ENCODE measurements at regions not wholly inside any gene's neighbourhood (a gene's known extent, or its start where the extent isn't known, plus 50 kb on each side); places are given as distances from the start of the nearest gene placed in this dataset.

- Mint-ChIP-seq H3K27ac (peak overlapping the region in 2 of 6 donors; percentile 26 to 60), H3K9me3 (no peaks in the 10 kb centered on the region), H3K4me1 (peaks cover 14 to 35% (median 29%) of the 10 kb centered on the region in 3 donors), H3K27me3 (peaks cover 0 to 5% (median 0%) of the 10 kb centered on the region in 3 donors), H3K36me3 (no peaks in the 10 kb centered on the region), H3K4me3 (no peak overlapping the region)
- ATAC-seq (ENCODE audit: low read depth in 2 of 2), result no peak
- no peak for DNase-seq
Observed at GRCh38 chr2:59882279-59882678, 671.2 kb downstream of the BCL11A start.

- ATAC-seq (ENCODE audit: low read depth in 2 of 2), result no peak
Observed at GRCh38 chr2:59881218-59881617, 672.2 kb downstream of the BCL11A start.

GRCh38 chr2:59879700-59880131 is 673.7 kb downstream of the BCL11A start:
- H3K36me3 Mint-ChIP-seq, result no peaks in the 10 kb centered on the region
- peaks cover 0 to 5% (median 0%) of the 10 kb centered on the region in 3 donors for H3K27me3 Mint-ChIP-seq
- ATAC-seq (ENCODE audit: low read depth in 2 of 2) (no peak), DNase-seq (no peak)
- peaks cover 9 to 10% (median 9%) of the 10 kb centered on the region in 3 donors for H3K4me1 Mint-ChIP-seq
- peak overlapping the region in 1 of 8 donors; percentile 22 for H3K4me3 Mint-ChIP-seq
- no peaks in the 10 kb centered on the region for H3K9me3 Mint-ChIP-seq
- H3K27ac Mint-ChIP-seq, result peak overlapping the region in 2 of 6 donors; percentile 5 to 82

More at GRCh38 chr2:59881218-59881617, 672.2 kb downstream of the BCL11A start:
- Mint-ChIP-seq H3K27me3 (peaks cover 0 to 5% (median 0%) of the 10 kb centered on the region in 3 donors), H3K9me3 (no peaks in the 10 kb centered on the region), H3K27ac (peak overlapping the region in 3 of 6 donors; percentile 9 to 73 (median 33)), H3K4me3 (peak overlapping the region in 1 of 8 donors; percentile 1), H3K4me1 (peaks cover 9 to 24% (median 18%) of the 10 kb centered on the region in 3 donors), H3K36me3 (no peaks in the 10 kb centered on the region)
- no peak for DNase-seq

- H3K36me3 Mint-ChIP-seq, result no peaks in the 10 kb centered on the region
- DNase-seq, result no peak
- H3K27ac Mint-ChIP-seq, result no peak overlapping the region
- peaks cover 0 to 10% (median 0%) of the 10 kb centered on the region in 3 donors for H3K4me1 Mint-ChIP-seq
- no peaks in the 10 kb centered on the region for H3K9me3 Mint-ChIP-seq
- no peak overlapping the region for H3K4me3 Mint-ChIP-seq
- H3K27me3 Mint-ChIP-seq, result peaks cover 0 to 5% (median 0%) of the 10 kb centered on the region in 3 donors
- no peak for ATAC-seq (ENCODE audit: low read depth in 2 of 2)
Observed at GRCh38 chr2:59875836-59876235, 677.6 kb downstream of the BCL11A start.

- Mint-ChIP-seq H3K4me3 (no peak overlapping the region), H3K4me1 (peaks cover 0 to 10% (median 0%) of the 10 kb centered on the region in 3 donors), H3K27ac (no peak overlapping the region), H3K9me3 (no peaks in the 10 kb centered on the region), H3K27me3 (peaks cover 0 to 5% (median 0%) of the 10 kb centered on the region in 3 donors), H3K36me3 (no peaks in the 10 kb centered on the region)
- DNase-seq (no peak), ATAC-seq (ENCODE audit: low read depth in 2 of 2) (no peak)
Observed at GRCh38 chr2:59874971-59875755, 678.3 kb downstream of the BCL11A start.

- Mint-ChIP-seq H3K4me3 (no peak overlapping the region), H3K27me3 (peaks cover 0 to 5% (median 0%) of the 10 kb centered on the region in 3 donors), H3K4me1 (peaks cover 0 to 6% (median 0%) of the 10 kb centered on the region in 3 donors), H3K27ac (no peak overlapping the region), H3K9me3 (no peaks in the 10 kb centered on the region), H3K36me3 (no peaks in the 10 kb centered on the region)
- DNase-seq (no peak), ATAC-seq (ENCODE audit: low read depth in 2 of 2) (no peak)
Observed at GRCh38 chr2:59874361-59874760, 679.1 kb downstream of the BCL11A start.

- Mint-ChIP-seq H3K4me3 (no peak overlapping the region), H3K27ac (peak overlapping the region in 1 of 6 donors; percentile 33), H3K36me3 (no peaks in the 10 kb centered on the region), H3K4me1 (peaks cover 0 to 6% (median 0%) of the 10 kb centered on the region in 3 donors), H3K27me3 (no peaks in the 10 kb centered on the region), H3K9me3 (no peaks in the 10 kb centered on the region)
- no peak for ATAC-seq (ENCODE audit: low read depth in 2 of 2)
- no peak for DNase-seq
Observed at GRCh38 chr2:59871830-59872229, 681.6 kb downstream of the BCL11A start.

- no peak overlapping the region for H3K4me3 Mint-ChIP-seq
- ATAC-seq (ENCODE audit: low read depth in 2 of 2), result no peak
- no peak overlapping the region for H3K27ac Mint-ChIP-seq
- DNase-seq, result no peak
- no peaks in the 10 kb centered on the region for H3K4me1 Mint-ChIP-seq
- no peaks in the 10 kb centered on the region for H3K36me3 Mint-ChIP-seq
- peaks cover 0 to under 1% (median 0%) of the 10 kb centered on the region in 7 donors for H3K9me3 Mint-ChIP-seq
- H3K27me3 Mint-ChIP-seq, result no peaks in the 10 kb centered on the region
Observed at GRCh38 chr2:59868981-59869380, 684.5 kb downstream of the BCL11A start.

- Mint-ChIP-seq H3K27ac (no peak overlapping the region), H3K9me3 (peaks cover 7 to 22% (median 13%) of the 10 kb centered on the region in 7 donors), H3K4me1 (no peaks in the 10 kb centered on the region), H3K36me3 (peaks cover 10 to 12% of the 10 kb centered on the region in 2 donors), H3K27me3 (no peaks in the 10 kb centered on the region), H3K4me3 (no peak overlapping the region)
- DNase-seq (no peak), ATAC-seq (ENCODE audit: low read depth in 2 of 2) (no peak)
Observed at GRCh38 chr2:59866436-59866835, 687.0 kb downstream of the BCL11A start.

- Mint-ChIP-seq H3K4me3 (no peak overlapping the region), H3K36me3 (peaks cover 10 to 12% of the 10 kb centered on the region in 2 donors), H3K4me1 (peaks cover 0 to 1% (median 0%) of the 10 kb centered on the region in 3 donors), H3K27ac (peak overlapping the region in 1 of 6 donors; percentile 53), H3K27me3 (no peaks in the 10 kb centered on the region), H3K9me3 (peaks cover 10 to 29% (median 23%) of the 10 kb centered on the region in 7 donors)
- ATAC-seq (ENCODE audit: low read depth in 2 of 2) (no peak), DNase-seq (no peak)
Observed at GRCh38 chr2:59858540-59858939, 694.9 kb downstream of the BCL11A start.

GRCh38 chr2:59857109-59857508 is 696.3 kb downstream of the BCL11A start:
- H3K4me1 Mint-ChIP-seq, result peaks cover 0 to 1% (median under 1%) of the 10 kb centered on the region in 3 donors
- no peak for DNase-seq
- H3K27me3 Mint-ChIP-seq, result no peaks in the 10 kb centered on the region

GRCh38 chr2:59856391-59856790 is 697.1 kb downstream of the BCL11A start:
- H3K4me3 Mint-ChIP-seq, result no peak overlapping the region
- no peak overlapping the region for H3K27ac Mint-ChIP-seq
- peaks cover 3 to 12% (median 9%) of the 10 kb centered on the region in 7 donors for H3K9me3 Mint-ChIP-seq
- ATAC-seq (ENCODE audit: low read depth in 2 of 2) (no peak), DNase-seq (no peak)
- no peaks in the 10 kb centered on the region for H3K36me3 Mint-ChIP-seq
- no peaks in the 10 kb centered on the region for H3K27me3 Mint-ChIP-seq
- H3K4me1 Mint-ChIP-seq, result peaks cover 1 to 6% (median 3%) of the 10 kb centered on the region in 3 donors

More at GRCh38 chr2:59857109-59857508, 696.3 kb downstream of the BCL11A start:
- H3K36me3 Mint-ChIP-seq, result peaks cover 2 to 6% of the 10 kb centered on the region in 2 donors
- no peak overlapping the region for H3K4me3 Mint-ChIP-seq
- peaks cover 4 to 18% (median 16%) of the 10 kb centered on the region in 7 donors for H3K9me3 Mint-ChIP-seq
- no peak for ATAC-seq (ENCODE audit: low read depth in 2 of 2)
- no peak overlapping the region for H3K27ac Mint-ChIP-seq

GRCh38 chr2:59853032-59853431 is 700.4 kb downstream of the BCL11A start:
- Mint-ChIP-seq H3K36me3 (no peaks in the 10 kb centered on the region), H3K9me3 (peaks cover 0 to 6% (median 0%) of the 10 kb centered on the region in 7 donors), H3K27ac (no peak overlapping the region), H3K4me1 (peaks cover 3 to 10% (median 6%) of the 10 kb centered on the region in 3 donors), H3K27me3 (no peaks in the 10 kb centered on the region), H3K4me3 (no peak overlapping the region)
- ATAC-seq (ENCODE audit: low read depth in 2 of 2), result no peak
- no peak for DNase-seq

Measured in naive B cell (primary cell).